K562 (cell line): ENCODE measurements at regions not wholly inside any gene's neighbourhood (a gene's known extent, or its start where the extent isn't known, plus 50 kb on each side); places are given as distances from the start of the nearest gene placed in this dataset.

Experiments
- ARID1B ChIP-seq: fragments of 450-650 bp; IDR thresholded peaks from 2 replicates; pipeline ENCODE4 v1.6.1; 2016; ENCODE audit warnings: antibody characterized with exemption, mild to moderate bottlenecking, inconsistent platforms
- BRCA1 ChIP-seq, 2 experiments: fragments of 450-650 bp in 1 of 2; sonication (generic) in 1 of 2; formaldehyde crosslinking in 1 of 2; IDR thresholded peaks; 2 replicates each; pipeline versions ENCODE4 v1.5.0 to v1.6.1; 2017 to 2020; ENCODE audit warnings: mild to moderate bottlenecking in 1 of 2, missing genetic modification reagents in 1 of 2
- CBX8 ChIP-seq: fragments of 200-600 bp; sonication (generic); IDR thresholded peaks from 2 replicates; pipeline ENCODE4 v1.6.1; 2012; ENCODE audit warnings: borderline replicate concordance, mixed run types, low read depth, mild to moderate bottlenecking, moderate library complexity, mixed read lengths, low read length, control low read depth, inconsistent platforms; ENCODE audit not compliant: poor library complexity, severe bottlenecking; ENCODE audit errors: extremely low read depth
- FOXK1 ChIP-seq: sonication (generic); formaldehyde crosslinking; IDR thresholded peaks from 2 replicates; pipeline ENCODE4 v1.8.0; 2022; ENCODE audit warnings: missing genetic modification reagents, mild to moderate bottlenecking, borderline replicate concordance
- HDAC2 ChIP-seq: fragments of 450-650 bp; IDR thresholded peaks from 2 replicates; pipeline ENCODE4 v1.6.1; 2016; ENCODE audit warnings: mild to moderate bottlenecking
- HINFP ChIP-seq: fragments of 450-650 bp; conservative IDR thresholded peaks from 2 replicates; pipeline ENCODE4 v1.6.1; 2016; ENCODE audit warnings: missing genetic modification characterization, low read depth, mild to moderate bottlenecking, control low read depth, missing compliant biosample characterization
- HNRNPL ChIP-seq: fragments of 200-400 bp; formaldehyde crosslinking; IDR thresholded peaks from 2 replicates; pipeline ENCODE4 v1.6.1; 2017; ENCODE audit warnings: low read depth, mild to moderate bottlenecking, low read length
- HNRNPUL1 ChIP-seq: fragments of 200-400 bp; formaldehyde crosslinking; IDR thresholded peaks from 2 replicates; pipeline ENCODE4 v1.6.1; 2017; ENCODE audit warnings: low read length
- MAX ChIP-seq: sonication (generic); formaldehyde crosslinking; IDR thresholded peaks from 2 replicates; pipeline ENCODE4 v1.9.0; 2022; ENCODE audit warnings: mild to moderate bottlenecking, missing genetic modification reagents
- MBD1 ChIP-seq: fragments of 250-450 bp; sonication (Bioruptor Pico); IDR thresholded peaks from 2 replicates; pipeline ENCODE4 v1.8.0; 2022; ENCODE audit warnings: inconsistent platforms
- USF2 ChIP-seq: sonication (generic); formaldehyde crosslinking; IDR thresholded peaks from 2 replicates; pipeline ENCODE4 v1.5.0; 2020; ENCODE audit warnings: missing genetic modification reagents
- ZFX ChIP-seq: sonication (generic); formaldehyde crosslinking; IDR thresholded peaks from 2 replicates; pipeline ENCODE4 v1.8.0; 2022; ENCODE audit warnings: mild to moderate bottlenecking, missing genetic modification reagents, moderate library complexity
- ZNF766 ChIP-seq: fragments of 200-800 bp; sonication (Bioruptor generic); conservative IDR thresholded peaks from 2 replicates; pipeline ENCODE4 v1.6.1; 2016; ENCODE audit warnings: missing genetic modification characterization, missing compliant biosample characterization
- ZSCAN32 ChIP-seq: fragments of 450-650 bp; formaldehyde crosslinking; IDR thresholded peaks from 2 replicates; pipeline ENCODE4 v1.4.0; 2020; ENCODE audit warnings: mild to moderate bottlenecking, moderate library complexity
- TF ChIP-seq, protein P1 (sequence below): fragments of 450-650 bp; IDR thresholded peaks from 2 replicates; pipeline ENCODE4 v1.6.1; 2016; ENCODE audit warnings: borderline replicate concordance
- TF ChIP-seq, protein P2 (sequence below): sonication (generic); formaldehyde crosslinking; IDR thresholded peaks from 2 replicates; pipeline ENCODE4 v1.8.0; 2022; ENCODE audit warnings: missing genetic modification reagents, mild to moderate bottlenecking, borderline replicate concordance
- TF ChIP-seq, protein P3 (sequence below), 2 experiments: IDR thresholded peaks; 2 replicates each; pipeline ENCODE4 v1.6.1; 2011; ENCODE audit warnings: borderline replicate concordance in 1 of 2, control low read depth in 1 of 2, low read depth in 1 of 2, low read length in 1 of 2, mild to moderate bottlenecking in 1 of 2, mixed read lengths in 1 of 2, moderate library complexity in 1 of 2; ENCODE audit not compliant: insufficient read depth in 1 of 2, insufficient read length in 1 of 2, poor library complexity in 1 of 2, severe bottlenecking in 1 of 2; ENCODE audit errors: extremely low read depth in 1 of 2

DNA sequence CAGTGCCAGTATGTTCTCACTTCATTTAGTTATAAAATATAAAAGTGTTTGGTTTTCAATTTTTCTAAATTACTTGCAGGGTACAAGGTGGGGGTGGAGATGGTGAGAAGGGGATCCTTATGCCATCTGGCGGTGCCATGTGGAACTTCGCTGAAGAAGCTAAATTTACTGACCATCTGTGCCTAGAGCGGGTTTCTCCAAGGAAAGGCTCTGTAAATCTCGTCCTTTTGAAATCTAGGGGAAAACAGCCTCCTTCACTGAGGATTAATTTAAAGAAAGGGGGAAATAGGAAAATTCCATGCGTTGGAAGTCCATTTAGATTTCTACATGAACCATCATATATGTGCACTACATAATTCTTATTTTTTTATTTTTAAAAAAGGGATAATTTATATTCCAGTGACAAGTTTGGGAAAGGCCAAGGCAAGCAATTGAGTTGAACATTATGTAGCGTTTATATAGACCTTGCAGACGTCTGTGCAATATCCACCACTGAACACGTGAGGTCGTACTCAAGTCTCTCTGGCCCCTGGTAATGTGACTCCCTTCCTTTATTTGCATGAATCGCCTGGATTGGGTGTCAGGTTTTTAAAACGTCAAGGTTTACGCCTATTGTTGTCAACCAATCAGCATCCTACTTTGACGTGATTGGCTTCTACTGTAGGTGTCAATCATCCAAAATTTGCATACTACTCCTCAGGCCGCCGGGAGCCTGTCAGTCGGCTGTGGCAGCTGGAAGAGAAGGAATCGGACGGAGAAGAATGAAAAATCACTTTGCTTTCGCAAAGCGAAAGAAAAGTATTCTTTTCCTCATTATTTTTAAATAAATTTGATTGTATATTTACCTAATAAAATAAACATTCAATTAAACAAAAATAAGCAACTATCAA, 297.1 kb upstream of the NFE2L3 start (continued):
- no peak for TF ChIP-seq MBD1 (CRISPR knock-in tag)
- no peak for TF ChIP-seq ZFX (CRISPR knock-in tag)
- no peak for TF ChIP-seq HNRNPUL1
- TF ChIP-seq, protein P1, sequence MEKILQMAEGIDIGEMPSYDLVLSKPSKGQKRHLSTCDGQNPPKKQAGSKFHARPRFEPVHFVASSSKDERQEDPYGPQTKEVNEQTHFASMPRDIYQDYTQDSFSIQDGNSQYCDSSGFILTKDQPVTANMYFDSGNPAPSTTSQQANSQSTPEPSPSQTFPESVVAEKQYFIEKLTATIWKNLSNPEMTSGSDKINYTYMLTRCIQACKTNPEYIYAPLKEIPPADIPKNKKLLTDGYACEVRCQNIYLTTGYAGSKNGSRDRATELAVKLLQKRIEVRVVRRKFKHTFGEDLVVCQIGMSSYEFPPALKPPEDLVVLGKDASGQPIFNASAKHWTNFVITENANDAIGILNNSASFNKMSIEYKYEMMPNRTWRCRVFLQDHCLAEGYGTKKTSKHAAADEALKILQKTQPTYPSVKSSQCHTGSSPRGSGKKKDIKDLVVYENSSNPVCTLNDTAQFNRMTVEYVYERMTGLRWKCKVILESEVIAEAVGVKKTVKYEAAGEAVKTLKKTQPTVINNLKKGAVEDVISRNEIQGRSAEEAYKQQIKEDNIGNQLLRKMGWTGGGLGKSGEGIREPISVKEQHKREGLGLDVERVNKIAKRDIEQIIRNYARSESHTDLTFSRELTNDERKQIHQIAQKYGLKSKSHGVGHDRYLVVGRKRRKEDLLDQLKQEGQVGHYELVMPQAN: no peak
- TF ChIP-seq ARID1B: no peak
- TF ChIP-seq, protein P2, sequence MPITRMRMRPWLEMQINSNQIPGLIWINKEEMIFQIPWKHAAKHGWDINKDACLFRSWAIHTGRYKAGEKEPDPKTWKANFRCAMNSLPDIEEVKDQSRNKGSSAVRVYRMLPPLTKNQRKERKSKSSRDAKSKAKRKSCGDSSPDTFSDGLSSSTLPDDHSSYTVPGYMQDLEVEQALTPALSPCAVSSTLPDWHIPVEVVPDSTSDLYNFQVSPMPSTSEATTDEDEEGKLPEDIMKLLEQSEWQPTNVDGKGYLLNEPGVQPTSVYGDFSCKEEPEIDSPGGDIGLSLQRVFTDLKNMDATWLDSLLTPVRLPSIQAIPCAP (CRISPR knock-in tag): no peak
- TF ChIP-seq ZNF766: no peak; the same call in none of the 2 replicates
- TF ChIP-seq, protein P3, sequence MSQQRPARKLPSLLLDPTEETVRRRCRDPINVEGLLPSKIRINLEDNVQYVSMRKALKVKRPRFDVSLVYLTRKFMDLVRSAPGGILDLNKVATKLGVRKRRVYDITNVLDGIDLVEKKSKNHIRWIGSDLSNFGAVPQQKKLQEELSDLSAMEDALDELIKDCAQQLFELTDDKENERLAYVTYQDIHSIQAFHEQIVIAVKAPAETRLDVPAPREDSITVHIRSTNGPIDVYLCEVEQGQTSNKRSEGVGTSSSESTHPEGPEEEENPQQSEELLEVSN (IDR thresholded peaks at IDR 0.05; ENCODE audit: borderline replicate concordance in 1 of 2, extremely low read depth in 1 of 2, insufficient read depth in 1 of 2, insufficient read length in 1 of 2, low read depth in 1 of 2, low read length in 1 of 2, poor library complexity in 1 of 2, severe bottlenecking in 1 of 2): no peak
- TF ChIP-seq HDAC2: no peak
- TF ChIP-seq HINFP: no peak
- no peak for TF ChIP-seq HNRNPL
- no peak for TF ChIP-seq ZSCAN32 (CRISPR knock-in tag)
- peak; percentile 68 for TF ChIP-seq USF2 (CRISPR knock-in tag)
- TF ChIP-seq CBX8: no peak
- TF ChIP-seq MAX (CRISPR knock-in tag): no peak
- TF ChIP-seq BRCA1 (IDR thresholded peaks at IDR 0.05): no peak
- TF ChIP-seq BRCA1 (CRISPR knock-in tag; IDR thresholded peaks at IDR 0.05): no peak
- TF ChIP-seq FOXK1 (CRISPR knock-in tag): no peak
